ENCODE measurements at regions not wholly inside any gene's neighbourhood (a gene's known extent, or its start where the extent isn't known, plus 50 kb on each side); places are given as distances from the start of the nearest gene placed in this dataset.

GRCh38 chr9:115513148-115513547 is 395.2 kb upstream of the TNC start:
- 46 to 71% (median 66%) methylated on average over 3 of the region's 3 CpGs for WGBS, 4 donors
- Histone ChIP-seq H3K27ac (no peak overlapping the region), H3K4me1 (no peaks in the 10 kb centered on the region), H3K4me3 (no peak overlapping the region), H3K27me3 (no peaks in the 10 kb centered on the region), H3K9me3 (no peaks in the 10 kb centered on the region), H3K36me3 (no peaks in the 10 kb centered on the region)
- no peak for TF ChIP-seq POLR2A (IDR thresholded peaks at IDR 0.05)
- intact Hi-C loops (cut with DNase I), result loop anchor here in 1 of 10 donors (10.0 kb wide), 1 partner anchor 1108 kb away; no protein-coding TSS in a partner anchor
- ATAC-seq (no peak), DNase-seq (no peak)

- Histone ChIP-seq H3K27me3 (no peaks in the 10 kb centered on the region), H3K27ac (no peak overlapping the region), H3K4me3 (no peak overlapping the region), H3K36me3 (no peaks in the 10 kb centered on the region), H3K9me3 (no peaks in the 10 kb centered on the region), H3K4me1 (no peaks in the 10 kb centered on the region)
- no peak for TF ChIP-seq CTCF (IDR thresholded peaks at IDR 0.05)
- TF ChIP-seq POLR2A (IDR thresholded peaks at IDR 0.05), result no peak
- ATAC-seq, result no peak
- no peak for DNase-seq
- intact Hi-C loops (cut with DNase I), result loop anchor here in 1 of 10 donors (10.0 kb wide), 1 partner anchor 1110 kb away; no protein-coding TSS in a partner anchor
Observed at GRCh38 chr9:115514454-115514853, 396.5 kb upstream of the TNC start.

- Histone ChIP-seq H3K36me3 (no peaks in the 10 kb centered on the region), H3K4me3 (no peak overlapping the region), H3K9me3 (no peaks in the 10 kb centered on the region), H3K27me3 (no peaks in the 10 kb centered on the region), H3K27ac (no peak overlapping the region), H3K4me1 (no peaks in the 10 kb centered on the region)
- TF ChIP-seq POLR2A (IDR thresholded peaks at IDR 0.05) (no peak), CTCF (IDR thresholded peaks at IDR 0.05) (no peak)
- intact Hi-C loops (cut with DNase I), result loop anchor here in 1 of 10 donors (10.0 kb wide), 1 partner anchor 1113 kb away; no protein-coding TSS in a partner anchor
- DNase-seq (no peak), ATAC-seq (no peak)
Observed at GRCh38 chr9:115517335-115518075, 399.5 kb upstream of the TNC start.

GRCh38 chr9:115520646-115521045 is 402.7 kb upstream of the TNC start:
- H3K27ac ChIP-seq, result no peak overlapping the region
- 56 to 58% (median 57%) methylated on average over 3 of the region's 3 CpGs for WGBS, 4 donors
- ATAC-seq (no peak), DNase-seq (no peak)
- H3K4me3 ChIP-seq, result no peak overlapping the region
- no peaks in the 10 kb centered on the region for H3K36me3 ChIP-seq
- intact Hi-C loops (cut with DNase I), result loop anchor here in 6 of 10 donors (5.0 to 10.0 kb wide), 5 partner anchors 506 to 1116 kb away; partner anchors contain the start of gene TEX48 (in 1 of the 6)
- H3K27me3 ChIP-seq, result no peaks in the 10 kb centered on the region
- peaks cover 0 to 7% (median 0%) of the 10 kb centered on the region in 12 donors for H3K4me1 ChIP-seq
- H3K9me3 ChIP-seq, result no peaks in the 10 kb centered on the region
- TF ChIP-seq CTCF (IDR thresholded peaks at IDR 0.05) (no peak), POLR2A (IDR thresholded peaks at IDR 0.05) (no peak)
